Activated CD4-positive, alpha-beta T cell treated with anti-CD3 and anti-CD28 coated beads, Interleukin-2, amount 50 U/mL, for 1 hour (primary cell): ENCODE measurements at regions not wholly inside any gene's neighbourhood (a gene's known extent, or its start where the extent isn't known, plus 50 kb on each side); places are given as distances from the start of the nearest gene placed in this dataset.

ENCODE experiments used
- DNase-seq: peaks from one replicate; pipeline ENCODE4 v3.0.0-alpha.2; 2020

DNA sequence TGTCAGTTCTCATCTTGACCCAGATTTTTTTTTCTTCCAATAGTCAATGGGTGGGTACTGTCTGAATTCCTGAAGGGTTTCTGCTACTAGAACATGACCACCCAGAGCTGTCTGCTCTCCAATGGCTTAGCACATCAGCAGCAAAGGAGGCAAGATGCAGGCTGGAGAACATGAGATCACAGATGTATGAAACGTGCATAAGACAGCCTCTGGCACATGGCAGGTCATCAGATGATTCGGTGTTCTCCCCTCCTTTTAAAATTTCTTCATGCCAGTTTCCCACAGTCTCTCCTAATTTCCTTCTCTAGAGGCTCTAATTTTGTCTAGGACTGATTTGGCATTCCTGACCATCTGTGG, 359.3 kb upstream of the TNP1 start:
- DNase-seq = no peak

DNA sequence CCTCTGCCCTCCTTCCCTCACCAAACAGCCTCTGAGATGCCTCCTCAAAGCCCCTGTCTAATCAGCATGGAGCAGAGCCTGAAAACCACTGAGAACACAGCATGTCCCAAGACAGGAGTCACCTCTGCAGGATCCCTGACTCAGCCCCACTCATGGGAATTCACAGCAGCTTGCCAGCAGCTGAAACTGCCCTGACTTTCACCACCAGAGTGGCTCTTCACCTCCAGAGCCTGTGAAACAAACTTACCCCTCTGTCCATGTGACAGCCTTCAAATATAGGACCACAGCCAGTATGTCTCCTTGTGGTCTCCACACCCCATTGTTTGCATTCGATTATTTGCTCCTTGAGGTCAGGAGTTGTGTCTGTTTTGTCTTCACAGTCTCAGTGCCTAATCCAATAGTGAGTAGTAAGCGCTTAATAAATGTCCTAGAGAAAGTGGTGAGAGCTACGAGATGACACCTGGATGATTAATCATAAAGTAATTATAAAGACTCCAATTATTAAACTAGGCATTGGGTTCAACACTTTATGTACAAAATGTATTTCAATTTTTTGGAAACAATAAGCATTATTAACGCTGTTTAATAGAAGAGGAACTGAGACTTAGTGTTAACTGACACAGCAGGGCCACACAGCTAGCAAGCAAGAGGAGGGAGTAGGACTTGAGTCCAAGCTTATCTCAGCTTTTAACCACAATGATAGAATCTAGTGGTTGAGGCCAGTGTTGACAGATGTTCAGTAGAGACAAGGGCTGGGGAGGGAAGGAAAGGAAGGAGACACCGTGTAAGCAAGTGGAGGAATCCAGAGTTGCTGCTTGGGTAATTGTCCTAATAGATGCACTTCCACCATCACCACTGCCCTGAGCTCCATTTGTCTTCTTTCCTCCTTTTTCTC, 358.7 kb upstream of the TNP1 start:
- DNase-seq = no peak

- DNase-seq = no peak
Measured at GRCh38 chr2:217216982-217217381, 357.1 kb upstream of the TNP1 start.

- no peak for DNase-seq
Measured at GRCh38 chr2:217216316-217216715, 356.5 kb upstream of the TNP1 start.

GRCh38 chr2:217215877-217216276, 356.0 kb upstream of the TNP1 start:
- no peak for DNase-seq

- DNase-seq = no peak
Measured at GRCh38 chr2:217208867-217209266, 349.0 kb upstream of the TNP1 start.

DNA sequence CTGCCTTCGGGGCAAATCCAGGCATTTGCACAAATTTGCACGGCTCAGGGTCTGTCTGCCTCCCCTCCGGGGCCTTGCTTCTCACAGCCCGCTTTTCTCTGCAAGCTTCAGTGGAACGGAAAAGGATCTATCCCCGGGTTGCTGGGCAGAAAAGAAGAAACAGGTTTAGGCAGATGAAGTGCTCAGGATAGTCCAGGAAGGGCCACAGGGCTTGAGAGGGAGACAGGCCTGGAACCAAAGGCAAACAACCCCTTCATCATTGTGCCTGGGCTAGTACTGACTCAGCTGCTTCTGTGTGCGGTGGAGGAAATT, 347.8 kb upstream of the TNP1 start:
- no peak for DNase-seq

DNA sequence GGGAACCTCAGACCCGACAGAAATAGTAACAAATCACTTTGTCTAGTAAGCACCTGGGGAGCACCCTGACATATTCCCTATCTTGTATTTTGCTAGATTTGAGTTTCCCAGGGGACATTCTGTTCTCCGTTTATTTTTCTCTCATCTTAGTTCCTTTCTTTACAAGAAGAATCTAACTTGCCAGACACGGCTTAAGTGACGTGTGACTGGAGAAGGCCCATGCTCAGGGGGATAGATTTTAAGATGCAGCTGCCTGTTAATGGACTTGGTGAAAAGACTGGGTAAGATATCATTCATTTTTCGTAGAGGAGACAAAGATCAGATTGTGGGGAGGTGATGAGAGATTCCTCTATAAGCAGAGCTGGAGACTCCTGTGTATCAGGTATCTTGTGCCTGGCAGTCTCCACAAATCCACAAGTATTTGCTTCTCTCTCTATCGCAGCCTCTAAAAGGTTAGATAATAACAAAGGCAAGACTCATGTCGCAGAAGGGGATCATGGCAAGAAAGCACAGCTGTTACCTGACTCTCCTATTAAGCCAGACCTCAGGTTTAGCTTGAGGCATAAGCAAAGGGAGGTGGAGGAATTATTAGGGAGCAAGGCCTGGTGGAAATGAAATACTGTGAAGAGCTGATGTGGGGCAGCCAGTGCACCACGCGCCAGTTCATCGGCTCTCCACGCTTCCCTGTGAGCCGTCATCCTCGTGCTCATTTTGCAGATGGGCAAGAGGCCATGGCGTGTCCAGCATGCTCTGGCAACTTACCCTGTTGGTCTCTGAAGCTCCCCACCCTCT, 347.2 kb upstream of the TNP1 start:
- no peak for DNase-seq

DNA sequence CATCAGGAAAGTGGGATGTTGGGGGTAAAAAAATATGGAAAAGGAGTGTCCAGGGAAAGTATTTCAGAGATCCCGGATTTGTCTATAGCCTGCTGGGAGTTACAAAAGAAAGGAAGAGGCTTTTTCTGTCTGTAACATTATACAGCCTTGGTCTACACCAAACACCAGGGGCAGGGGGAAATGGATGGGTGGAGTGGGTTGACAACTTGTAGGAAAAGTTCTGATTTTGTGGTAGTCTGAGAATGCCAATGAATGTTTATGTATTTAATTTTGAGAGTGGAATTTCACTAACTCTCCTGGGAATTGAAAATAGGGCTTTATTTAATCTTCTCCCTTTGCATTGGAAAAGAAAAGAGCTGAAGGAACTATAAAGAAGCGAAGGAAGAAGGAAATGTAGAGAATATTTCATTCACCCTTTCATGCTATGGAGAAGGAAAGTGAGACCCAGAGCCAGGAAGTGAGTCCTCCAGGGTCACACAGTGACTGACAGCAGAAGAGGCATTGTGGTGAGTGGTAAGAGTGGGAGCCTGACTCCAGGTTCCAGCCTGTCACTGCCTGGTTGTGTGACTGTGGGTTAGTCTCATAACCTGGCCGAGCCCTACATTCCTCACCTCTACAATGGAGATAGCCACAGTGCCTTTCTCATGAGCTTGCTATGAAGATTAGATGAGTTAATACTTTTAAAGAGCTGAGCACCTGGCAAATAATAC, 346.3 kb upstream of the TNP1 start:
- DNase-seq = no peak

DNA sequence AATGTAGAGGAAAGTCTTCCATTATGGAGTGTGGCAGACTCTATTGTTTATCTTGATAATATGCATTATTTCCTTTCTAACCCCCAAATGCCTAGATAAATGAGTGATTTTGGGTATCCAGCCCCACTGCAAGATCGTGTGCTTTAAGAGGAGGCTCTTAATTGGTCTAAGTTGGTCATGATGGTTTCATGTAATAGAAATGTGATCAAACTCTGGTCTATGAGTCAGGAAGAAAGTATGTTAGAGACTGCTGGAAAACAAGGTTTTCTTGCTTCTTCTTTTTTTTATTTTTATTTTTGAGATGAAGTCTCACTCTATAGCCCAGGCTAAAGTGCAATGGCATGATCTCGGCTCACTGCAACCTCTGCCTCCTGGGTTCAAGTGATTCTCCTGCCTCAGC, 344.5 kb upstream of the TNP1 start:
- DNase-seq = no peak

- DNase-seq = no peak
Measured at GRCh38 chr2:217203086-217203485, 343.2 kb upstream of the TNP1 start.

DNA sequence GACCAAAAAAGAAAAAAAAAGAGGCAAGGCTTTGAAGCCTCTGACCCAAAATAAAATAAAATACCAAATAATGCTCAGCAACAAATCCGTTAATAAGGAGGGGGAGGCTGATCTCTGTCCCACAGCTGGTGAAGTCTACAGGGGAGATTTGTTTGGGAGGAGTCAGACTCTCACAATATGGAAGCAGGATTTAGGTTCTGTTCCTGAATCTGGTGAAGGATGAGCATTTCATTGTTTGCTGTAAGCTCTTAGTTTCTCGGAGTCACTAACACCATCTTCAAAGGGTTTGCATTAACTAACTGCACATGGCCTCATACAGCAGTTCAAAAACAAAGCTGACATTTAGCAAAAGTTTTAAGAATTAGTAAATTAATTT, 339.4 kb upstream of the TNP1 start:
- DNase-seq = no peak

DNA sequence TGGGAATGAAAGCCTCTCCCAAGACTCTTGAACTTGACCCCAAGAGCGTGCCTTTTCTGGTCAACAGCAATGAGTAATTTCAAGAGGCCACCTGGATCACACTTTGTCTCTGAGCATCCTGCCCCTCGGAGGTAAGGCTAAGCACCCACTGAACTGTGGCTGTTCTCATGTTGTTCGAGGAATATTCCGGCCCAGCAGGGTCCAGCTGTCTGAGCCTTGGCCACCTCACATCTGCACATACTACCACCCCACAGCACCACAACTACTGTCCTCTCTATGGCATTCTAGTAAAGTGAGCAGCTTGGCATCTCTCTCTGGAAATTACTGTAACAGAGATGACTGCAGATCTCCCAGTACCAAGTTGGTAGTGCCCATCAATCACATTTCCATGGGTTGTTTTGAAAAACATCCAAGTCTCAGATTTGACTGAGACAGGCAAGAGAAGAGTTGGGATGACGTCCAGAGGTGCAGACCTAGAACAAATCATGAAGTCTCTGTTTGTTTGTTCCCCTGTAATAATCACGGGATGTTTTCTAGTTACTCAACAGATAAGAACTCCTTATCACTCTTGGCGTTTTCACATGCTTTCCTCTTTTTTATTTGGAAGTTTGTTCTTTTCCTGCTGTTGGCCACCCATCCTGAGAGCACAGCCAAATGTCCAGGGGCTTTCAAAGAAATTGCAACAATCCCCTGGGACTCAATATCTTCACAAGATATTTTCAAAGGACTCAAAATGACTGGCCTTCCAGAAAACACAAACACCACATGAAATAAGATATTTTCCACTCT, 336.0 kb upstream of the TNP1 start:
- no peak for DNase-seq

GRCh38 chr2:217195016-217195415, 335.2 kb upstream of the TNP1 start:
- DNase-seq = no peak

GRCh38 chr2:217193431-217194340, 333.8 kb upstream of the TNP1 start:
- no peak for DNase-seq

DNA sequence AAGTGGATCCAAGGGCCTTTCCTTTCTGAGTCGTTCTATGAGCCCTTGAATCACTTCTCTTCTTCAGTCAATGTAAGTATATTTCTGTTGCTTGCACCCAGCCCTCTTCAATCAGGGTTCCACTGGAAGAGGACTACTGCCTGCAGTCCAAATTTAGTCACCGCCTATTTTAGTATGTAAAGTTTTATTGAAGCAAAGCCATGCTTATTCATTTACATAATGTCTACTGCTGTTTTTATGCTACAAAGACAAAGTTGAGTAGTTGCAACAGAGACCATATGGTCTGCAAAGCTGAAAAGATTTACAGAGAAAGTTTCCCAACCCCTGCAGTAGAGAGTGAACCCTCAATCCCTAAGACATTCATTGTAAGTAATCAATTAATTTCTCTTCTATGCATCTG, 332.5 kb upstream of the TNP1 start:
- DNase-seq = no peak

DNA sequence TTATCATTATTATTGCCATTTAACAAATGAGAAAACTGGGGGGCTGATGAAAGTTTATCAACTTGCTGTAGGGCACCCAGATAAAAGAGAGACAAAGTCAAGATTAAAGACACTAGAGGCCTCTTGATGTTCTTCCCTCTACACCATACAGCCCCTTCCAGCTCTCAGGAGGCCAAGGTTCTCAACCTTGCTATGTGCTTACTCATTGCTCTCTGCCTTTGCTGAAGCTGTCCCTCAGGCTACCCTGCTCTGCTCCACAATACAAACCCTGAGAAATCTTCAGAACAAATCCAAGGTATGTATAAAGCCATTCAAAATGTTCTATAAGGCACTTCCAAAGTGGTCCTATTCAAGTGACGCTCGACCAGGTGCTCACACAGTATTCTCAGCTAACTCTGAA, 329.9 kb upstream of the TNP1 start:
- no peak for DNase-seq

GRCh38 chr2:217189131-217189530, 329.3 kb upstream of the TNP1 start:
- no peak for DNase-seq

- no peak for DNase-seq
Measured at GRCh38 chr2:217186668-217187159, 326.9 kb upstream of the TNP1 start.

GRCh38 chr2:217186152-217186551, 326.3 kb upstream of the TNP1 start:
- no peak for DNase-seq

GRCh38 chr2:217185265-217185995, 325.6 kb upstream of the TNP1 start:
- no peak for DNase-seq
